Neural cell (in vitro differentiated cells): ENCODE measurements at regions not wholly inside any gene's neighbourhood (a gene's known extent, or its start where the extent isn't known, plus 50 kb on each side); places are given as distances from the start of the nearest gene placed in this dataset.

Experiments used
- EP300 ChIP-seq: fragments of 450-650 bp; conservative IDR thresholded peaks from 2 replicates; pipeline ENCODE4 v1.6.1; 2014; ENCODE audit warnings: antibody characterized with exemption, mild to moderate bottlenecking, moderate library complexity; ENCODE audit not compliant: poor library complexity, severe bottlenecking
- EZH2 ChIP-seq: fragments of 200-600, 300-800 bp; shearing (Covaris generic), sonication (generic); IDR thresholded peaks from 2 replicates; pipeline ENCODE4 v1.6.1; 2014; ENCODE audit warnings: antibody characterized with exemption, low read length, borderline replicate concordance, mild to moderate bottlenecking; ENCODE audit not compliant: insufficient read depth, poor library complexity, severe bottlenecking
- MXI1 ChIP-seq: fragments of 450-650 bp; conservative IDR thresholded peaks from 2 replicates; pipeline ENCODE4 v1.6.1; 2014; ENCODE audit warnings: antibody characterized with exemption, mild to moderate bottlenecking; ENCODE audit not compliant: poor library complexity, severe bottlenecking
- POLR2AphosphoS5 ChIP-seq: IDR thresholded peaks from 2 replicates; pipeline ENCODE4 v1.6.1; 2012
- RAD21 ChIP-seq: fragments of 450-650 bp; conservative IDR thresholded peaks from 2 replicates; pipeline ENCODE4 v1.6.1; 2014; ENCODE audit warnings: antibody characterized with exemption, mild to moderate bottlenecking, moderate library complexity
- SMC3 ChIP-seq: fragments of 450-650 bp; conservative IDR thresholded peaks from 2 replicates; pipeline ENCODE4 v1.6.1; 2014; ENCODE audit warnings: antibody characterized with exemption, mild to moderate bottlenecking, moderate library complexity; ENCODE audit not compliant: poor library complexity
- TAF1 ChIP-seq: IDR thresholded peaks from 2 replicates; pipeline ENCODE4 v1.6.1; 2012; ENCODE audit warnings: low read depth
- TF ChIP-seq, protein P1 (sequence below): fragments of 450-650 bp; IDR thresholded peaks from 2 replicates; pipeline ENCODE4 v1.5.1; 2014; ENCODE audit warnings: antibody characterized with exemption, mild to moderate bottlenecking, moderate library complexity; ENCODE audit not compliant: poor library complexity, severe bottlenecking
- TF ChIP-seq, protein P2 (sequence below): IDR thresholded peaks from 2 replicates; pipeline ENCODE4 v1.6.1; 2012; ENCODE audit warnings: borderline replicate concordance

GRCh38 chr4:138405934-138406567 lies 163.9 kb upstream of the SLC7A11 start:
- TF ChIP-seq SMC3: no peak
- TF ChIP-seq, protein P1, sequence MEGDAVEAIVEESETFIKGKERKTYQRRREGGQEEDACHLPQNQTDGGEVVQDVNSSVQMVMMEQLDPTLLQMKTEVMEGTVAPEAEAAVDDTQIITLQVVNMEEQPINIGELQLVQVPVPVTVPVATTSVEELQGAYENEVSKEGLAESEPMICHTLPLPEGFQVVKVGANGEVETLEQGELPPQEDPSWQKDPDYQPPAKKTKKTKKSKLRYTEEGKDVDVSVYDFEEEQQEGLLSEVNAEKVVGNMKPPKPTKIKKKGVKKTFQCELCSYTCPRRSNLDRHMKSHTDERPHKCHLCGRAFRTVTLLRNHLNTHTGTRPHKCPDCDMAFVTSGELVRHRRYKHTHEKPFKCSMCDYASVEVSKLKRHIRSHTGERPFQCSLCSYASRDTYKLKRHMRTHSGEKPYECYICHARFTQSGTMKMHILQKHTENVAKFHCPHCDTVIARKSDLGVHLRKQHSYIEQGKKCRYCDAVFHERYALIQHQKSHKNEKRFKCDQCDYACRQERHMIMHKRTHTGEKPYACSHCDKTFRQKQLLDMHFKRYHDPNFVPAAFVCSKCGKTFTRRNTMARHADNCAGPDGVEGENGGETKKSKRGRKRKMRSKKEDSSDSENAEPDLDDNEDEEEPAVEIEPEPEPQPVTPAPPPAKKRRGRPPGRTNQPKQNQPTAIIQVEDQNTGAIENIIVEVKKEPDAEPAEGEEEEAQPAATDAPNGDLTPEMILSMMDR: no peak
- no peak for TF ChIP-seq EP300
- no peak for TF ChIP-seq TAF1
- TF ChIP-seq POLR2AphosphoS5: no peak
- TF ChIP-seq, protein P2, sequence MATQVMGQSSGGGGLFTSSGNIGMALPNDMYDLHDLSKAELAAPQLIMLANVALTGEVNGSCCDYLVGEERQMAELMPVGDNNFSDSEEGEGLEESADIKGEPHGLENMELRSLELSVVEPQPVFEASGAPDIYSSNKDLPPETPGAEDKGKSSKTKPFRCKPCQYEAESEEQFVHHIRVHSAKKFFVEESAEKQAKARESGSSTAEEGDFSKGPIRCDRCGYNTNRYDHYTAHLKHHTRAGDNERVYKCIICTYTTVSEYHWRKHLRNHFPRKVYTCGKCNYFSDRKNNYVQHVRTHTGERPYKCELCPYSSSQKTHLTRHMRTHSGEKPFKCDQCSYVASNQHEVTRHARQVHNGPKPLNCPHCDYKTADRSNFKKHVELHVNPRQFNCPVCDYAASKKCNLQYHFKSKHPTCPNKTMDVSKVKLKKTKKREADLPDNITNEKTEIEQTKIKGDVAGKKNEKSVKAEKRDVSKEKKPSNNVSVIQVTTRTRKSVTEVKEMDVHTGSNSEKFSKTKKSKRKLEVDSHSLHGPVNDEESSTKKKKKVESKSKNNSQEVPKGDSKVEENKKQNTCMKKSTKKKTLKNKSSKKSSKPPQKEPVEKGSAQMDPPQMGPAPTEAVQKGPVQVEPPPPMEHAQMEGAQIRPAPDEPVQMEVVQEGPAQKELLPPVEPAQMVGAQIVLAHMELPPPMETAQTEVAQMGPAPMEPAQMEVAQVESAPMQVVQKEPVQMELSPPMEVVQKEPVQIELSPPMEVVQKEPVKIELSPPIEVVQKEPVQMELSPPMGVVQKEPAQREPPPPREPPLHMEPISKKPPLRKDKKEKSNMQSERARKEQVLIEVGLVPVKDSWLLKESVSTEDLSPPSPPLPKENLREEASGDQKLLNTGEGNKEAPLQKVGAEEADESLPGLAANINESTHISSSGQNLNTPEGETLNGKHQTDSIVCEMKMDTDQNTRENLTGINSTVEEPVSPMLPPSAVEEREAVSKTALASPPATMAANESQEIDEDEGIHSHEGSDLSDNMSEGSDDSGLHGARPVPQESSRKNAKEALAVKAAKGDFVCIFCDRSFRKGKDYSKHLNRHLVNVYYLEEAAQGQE: no peak
- TF ChIP-seq EZH2: no peak
- no peak for TF ChIP-seq RAD21
- no peak for TF ChIP-seq MXI1
